Activated CD8-positive, alpha-beta memory T cell treated with anti-CD3 and anti-CD28 coated beads for 36 hours (primary cell): ENCODE measurements at regions not wholly inside any gene's neighbourhood (a gene's known extent, or its start where the extent isn't known, plus 50 kb on each side); places are given as distances from the start of the nearest gene placed in this dataset.

Experiments used
- CTCF ChIA-PET: fragments of 350-600 bp; sonication (Branson Sonifier 250); formaldehyde crosslinking; loops from one replicate; lab custom pipeline; 2021; ENCODE audit warnings: antibody characterized with exemption; lab: Charles Lee
- POLR2A ChIA-PET: fragments of 350-600 bp; sonication (Branson Sonifier 250); formaldehyde crosslinking; loops from one replicate; lab custom pipeline; 2021; ENCODE audit warnings: antibody characterized with exemption; lab: Charles Lee

GRCh38 chr10:113427236-113427735, 125.6 kb upstream of the HABP2 start:
- POLR2A ChIA-PET, result no interaction called here

GRCh38 chr10:113427811-113428558, 124.9 kb upstream of the HABP2 start:
- ChIA-PET CTCF (no interaction called here), POLR2A (no interaction called here)

More at GRCh38 chr10:113427236-113427735, 125.6 kb upstream of the HABP2 start:
- CTCF ChIA-PET, result no interaction called here

- POLR2A ChIA-PET, result no interaction called here
- CTCF ChIA-PET, result no interaction called here
These were observed 122.0 kb upstream of the HABP2 start for GRCh38 chr10:113430634-113431397.

GRCh38 chr10:113431398-113432160, 121.3 kb upstream of the HABP2 start:
- POLR2A ChIA-PET, result no interaction called here
- CTCF ChIA-PET, result no interaction called here

GRCh38 chr10:113433711-113434110, 119.1 kb upstream of the HABP2 start:
- ChIA-PET CTCF (no interaction called here), POLR2A (no interaction called here)

GRCh38 chr10:113434315-113434714, 118.5 kb upstream of the HABP2 start:
- POLR2A ChIA-PET, result no interaction called here
- CTCF ChIA-PET, result no interaction called here

GRCh38 chr10:113434950-113435349, 117.9 kb upstream of the HABP2 start:
- POLR2A ChIA-PET, result no interaction called here
- CTCF ChIA-PET, result no interaction called here

GRCh38 chr10:113435881-113436280, 117.0 kb upstream of the HABP2 start:
- POLR2A ChIA-PET, result no interaction called here
- CTCF ChIA-PET, result no interaction called here

GRCh38 chr10:113436851-113437250, 116.0 kb upstream of the HABP2 start:
- POLR2A ChIA-PET, result no interaction called here
- CTCF ChIA-PET, result no interaction called here

GRCh38 chr10:113438652-113439051, 114.2 kb upstream of the HABP2 start:
- ChIA-PET POLR2A (no interaction called here), CTCF (no interaction called here)

- ChIA-PET CTCF (interaction anchor here (1.4 kb wide), 1 partner anchor 13 kb away, joined by 5 read pairs; no protein-coding TSS in a partner anchor), POLR2A (no interaction called here)
These were observed 111.6 kb upstream of the HABP2 start for GRCh38 chr10:113441220-113441619.

- ChIA-PET POLR2A (no interaction called here), CTCF (interaction anchor here (1.4 kb wide), 1 partner anchor 12 kb away, joined by 5 read pairs; no protein-coding TSS in a partner anchor)
These were observed 111.1 kb upstream of the HABP2 start for GRCh38 chr10:113441686-113442270.

GRCh38 chr10:113442336-113442735, 110.5 kb upstream of the HABP2 start:
- POLR2A ChIA-PET, result no interaction called here
- CTCF ChIA-PET, result interaction anchor here (1.4 kb wide), 1 partner anchor 11 kb away, joined by 5 read pairs; no protein-coding TSS in a partner anchor

GRCh38 chr10:113443141-113443925, 109.5 kb upstream of the HABP2 start:
- ChIA-PET POLR2A (no interaction called here), CTCF (no interaction called here)

GRCh38 chr10:113444766-113445365, 108.0 kb upstream of the HABP2 start:
- ChIA-PET CTCF (no interaction called here), POLR2A (no interaction called here)

GRCh38 chr10:113445736-113446135, 107.1 kb upstream of the HABP2 start:
- CTCF ChIA-PET, result no interaction called here

GRCh38 chr10:113446739-113447138, 106.1 kb upstream of the HABP2 start:
- ChIA-PET CTCF (no interaction called here), POLR2A (no interaction called here)

More at GRCh38 chr10:113445736-113446135, 107.1 kb upstream of the HABP2 start:
- POLR2A ChIA-PET, result no interaction called here

GRCh38 chr10:113447278-113447677, 105.6 kb upstream of the HABP2 start:
- ChIA-PET POLR2A (no interaction called here), CTCF (no interaction called here)
